ENCODE measurements at regions not wholly inside any gene's neighbourhood (a gene's known extent, or its start where the extent isn't known, plus 50 kb on each side); places are given as distances from the start of the nearest gene placed in this dataset.
"Not testable (repeated sequence)": the region's sequence is repeated elsewhere in the genome, so short reads cannot be mapped to it uniquely, and the experiment has no call there.

DNA sequence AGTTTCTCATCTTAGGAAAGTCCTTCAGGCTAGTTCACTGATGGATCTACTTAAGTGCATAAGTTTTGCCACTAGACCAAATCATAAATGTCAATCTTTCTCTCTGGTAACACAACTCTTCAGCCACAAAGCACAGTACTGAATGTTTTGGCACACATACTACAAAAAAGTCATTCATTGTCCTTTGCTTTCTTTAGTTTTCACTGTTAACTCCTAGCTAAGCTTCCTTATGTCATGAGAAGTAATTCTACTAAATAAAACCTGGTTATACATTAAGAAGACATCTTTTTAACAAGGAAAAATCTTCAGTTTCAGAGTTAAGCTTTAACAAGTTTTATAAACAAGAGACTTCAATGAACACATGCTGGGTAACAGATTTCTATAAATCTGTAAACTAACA is 379.2 kb upstream of the NFIA start:
- no peak for DNase-seq

- no peak for DNase-seq
These were observed 383.0 kb upstream of the NFIA start for GRCh38 chr1:60699325-60699724.

- DNase-seq = no peak
These were observed 385.0 kb upstream of the NFIA start for GRCh38 chr1:60697204-60697994.

DNA sequence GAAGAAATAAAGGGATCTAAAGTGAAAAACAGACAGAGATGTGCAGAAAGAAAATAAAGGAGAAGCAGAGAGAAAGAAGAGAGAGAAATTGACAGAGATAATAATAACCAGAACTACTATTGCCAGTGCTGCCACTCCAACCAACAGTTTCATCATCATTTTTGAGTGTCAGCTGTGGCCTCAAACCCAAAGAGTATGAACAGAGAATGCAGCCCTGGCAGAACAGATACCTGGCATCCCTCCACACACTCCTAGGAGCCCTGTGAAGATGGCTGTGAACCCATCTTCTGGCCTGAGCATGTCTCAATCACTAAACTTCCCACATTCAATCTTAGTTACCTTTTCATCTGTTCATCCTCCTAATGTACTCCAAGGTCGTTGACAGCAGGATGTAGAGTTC is 385.8 kb upstream of the NFIA start:
- no peak for DNase-seq

GRCh38 chr1:60695716-60696171 is 386.6 kb upstream of the NFIA start:
- DNase-seq = no peak

DNA sequence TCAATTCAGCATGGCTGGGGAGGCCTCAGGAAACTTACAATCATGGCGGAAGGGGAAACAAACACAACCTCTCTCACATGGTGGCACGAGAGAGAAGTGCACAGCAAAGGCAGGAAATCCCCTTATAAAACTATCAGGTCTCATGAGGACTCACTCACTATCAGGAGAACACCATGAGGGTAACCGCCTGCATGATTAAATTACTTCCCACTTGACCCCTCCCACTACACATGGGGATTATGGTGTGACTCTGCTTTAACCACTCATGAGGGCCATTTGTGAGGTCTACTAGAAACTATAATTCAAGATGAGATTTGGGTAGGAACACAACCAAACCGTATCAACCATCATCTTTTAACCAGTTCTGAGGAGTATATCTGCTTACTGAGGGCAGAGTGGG is 387.4 kb upstream of the NFIA start:
- DNase-seq = no peak

GRCh38 chr1:60692031-60692430 is 390.3 kb upstream of the NFIA start:
- DNase-seq = no peak

- DNase-seq = not testable (repeated sequence)
These were observed 394.1 kb upstream of the NFIA start for GRCh38 chr1:60688221-60688620.

DNA sequence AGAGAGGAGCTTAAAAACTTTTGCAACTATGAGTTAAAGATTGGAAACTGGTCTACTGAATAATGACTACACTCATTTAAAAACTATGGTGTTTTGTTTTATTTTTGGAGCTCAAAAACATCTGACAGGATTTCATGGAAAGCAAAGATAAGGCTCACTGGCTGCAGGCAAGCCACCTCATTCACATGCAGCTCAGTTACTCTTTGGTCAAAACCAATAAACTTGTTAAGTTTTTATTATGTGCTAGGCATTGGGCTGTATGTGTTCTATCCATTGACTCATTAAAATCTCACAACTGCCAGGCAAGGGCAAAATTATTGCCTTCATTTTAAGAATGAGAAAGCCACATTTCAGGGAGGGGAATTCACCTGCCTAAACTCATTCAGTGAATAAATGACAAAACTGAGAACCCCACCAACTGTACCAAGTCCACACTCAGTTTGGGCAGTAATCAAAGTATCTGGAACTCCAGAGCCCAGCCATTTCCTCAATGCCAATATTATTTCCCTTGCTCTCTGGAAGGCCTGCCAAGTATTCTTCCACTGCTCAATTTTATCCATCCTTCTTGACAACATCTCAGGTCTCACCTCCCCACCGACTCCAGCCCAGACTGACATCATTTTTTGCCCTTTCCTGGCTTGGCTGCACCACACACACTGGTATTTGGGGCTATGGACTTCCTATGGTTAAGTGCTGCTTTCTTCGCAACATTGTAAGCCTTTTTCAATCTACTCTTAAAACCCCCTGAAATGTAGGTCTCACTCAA is 401.1 kb upstream of the NFIA start:
- no peak for DNase-seq

DNA sequence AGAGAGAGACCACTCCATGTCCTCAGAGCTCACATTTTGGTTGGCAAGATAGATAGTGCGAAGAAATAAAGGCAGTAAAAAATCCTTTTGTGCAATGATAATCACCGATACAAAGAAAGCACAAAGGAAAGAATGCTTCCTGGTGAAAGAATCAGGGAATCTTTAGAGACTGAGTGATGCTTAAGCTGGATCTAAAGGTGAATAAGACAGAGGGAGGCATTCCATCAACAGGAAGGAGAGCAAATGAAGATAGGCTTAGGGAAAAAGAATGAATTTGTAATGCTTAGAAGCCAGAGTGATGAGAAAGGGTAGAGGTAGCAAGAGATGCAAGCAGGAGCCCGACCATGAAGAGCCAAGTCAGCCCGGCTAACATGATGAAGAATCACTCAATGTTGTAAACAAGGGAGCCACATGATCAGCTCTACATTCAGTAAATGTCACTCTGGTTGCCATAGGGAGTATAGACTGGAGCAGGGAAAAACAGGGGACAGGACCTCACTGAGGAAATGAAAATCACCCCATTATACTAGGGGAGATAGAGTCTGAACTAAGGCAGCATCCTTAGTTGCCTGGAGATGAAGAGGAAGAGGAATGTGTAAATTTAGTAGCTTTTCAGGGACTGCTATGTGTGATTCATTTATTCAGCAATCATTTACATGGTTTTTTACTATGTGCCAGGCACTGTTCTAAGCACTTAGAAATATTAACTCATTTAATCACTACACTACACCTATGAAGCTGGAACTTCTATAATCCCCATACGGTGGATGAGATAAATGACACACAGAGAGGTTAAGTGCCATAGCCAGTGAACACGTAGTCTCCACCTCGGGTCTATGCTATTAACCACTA is 402.6 kb upstream of the NFIA start:
- no peak for DNase-seq

DNA sequence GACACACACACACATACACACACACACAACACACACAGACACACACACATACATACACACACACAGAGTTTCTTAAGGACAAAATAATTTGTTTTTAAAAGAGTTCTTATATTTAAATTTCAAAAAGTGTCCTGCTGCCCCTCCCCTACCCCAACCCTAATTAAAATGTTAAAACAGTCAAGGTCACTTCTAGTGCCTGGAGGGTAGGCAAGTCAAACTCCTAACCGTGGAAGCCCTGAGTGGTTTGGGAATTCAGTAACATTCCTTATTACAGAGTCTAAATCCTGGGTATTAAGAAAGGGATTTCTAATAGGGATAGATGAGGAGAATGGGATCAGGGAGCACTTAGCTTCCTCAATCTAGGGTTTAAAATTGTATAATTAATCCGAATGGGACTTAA is 403.6 kb upstream of the NFIA start:
- no peak for DNase-seq

DNA sequence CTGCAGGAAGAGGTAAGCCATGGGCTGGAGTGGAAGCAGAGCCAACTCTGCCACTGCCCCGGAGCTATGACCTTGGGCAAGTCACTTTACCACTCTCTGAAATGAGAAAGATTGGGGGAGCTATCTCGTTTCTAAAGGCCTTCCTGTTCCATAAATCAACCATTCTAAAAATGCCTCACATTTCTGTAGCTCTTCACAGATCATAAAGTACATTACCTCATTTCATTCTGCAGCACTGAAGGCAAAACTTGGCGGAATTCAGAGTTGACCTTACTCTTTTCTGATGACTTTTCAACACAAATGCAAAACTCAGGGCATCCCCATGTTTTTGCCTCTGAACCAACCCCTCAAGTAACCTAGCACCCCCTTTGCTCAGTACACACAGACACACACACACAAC is 404.0 kb upstream of the NFIA start:
- DNase-seq = no peak

DNA sequence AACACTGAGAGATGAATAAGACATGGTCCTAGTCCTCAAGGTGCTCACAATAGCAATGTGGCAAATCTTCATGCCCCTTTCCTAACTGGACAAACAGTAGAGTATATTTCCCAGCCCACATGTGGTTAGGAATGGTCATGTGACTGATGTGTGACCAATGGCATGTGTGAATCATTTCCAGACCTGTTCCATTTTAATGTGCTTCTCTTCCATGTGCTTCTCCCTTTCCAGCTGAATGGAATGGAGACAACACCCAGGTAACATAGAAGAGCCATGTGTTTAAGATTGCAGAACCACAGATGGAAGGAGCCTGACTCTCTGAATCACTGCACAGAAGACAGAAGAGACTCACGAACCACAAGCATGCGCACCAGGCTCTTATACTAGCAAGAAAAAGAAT is 409.9 kb upstream of the NFIA start:
- DNase-seq = no peak

- no peak for DNase-seq
These were observed 412.1 kb upstream of the NFIA start for GRCh38 chr1:60670302-60670701.

GRCh38 chr1:60668585-60668984 is 413.8 kb upstream of the NFIA start:
- DNase-seq = no peak

GRCh38 chr1:60665311-60665710 is 417.1 kb upstream of the NFIA start:
- DNase-seq = no peak

GRCh38 chr1:60664086-60664625 is 418.2 kb upstream of the NFIA start:
- DNase-seq = no peak

GRCh38 chr1:60662486-60663044 is 419.8 kb upstream of the NFIA start:
- no peak for DNase-seq

DNA sequence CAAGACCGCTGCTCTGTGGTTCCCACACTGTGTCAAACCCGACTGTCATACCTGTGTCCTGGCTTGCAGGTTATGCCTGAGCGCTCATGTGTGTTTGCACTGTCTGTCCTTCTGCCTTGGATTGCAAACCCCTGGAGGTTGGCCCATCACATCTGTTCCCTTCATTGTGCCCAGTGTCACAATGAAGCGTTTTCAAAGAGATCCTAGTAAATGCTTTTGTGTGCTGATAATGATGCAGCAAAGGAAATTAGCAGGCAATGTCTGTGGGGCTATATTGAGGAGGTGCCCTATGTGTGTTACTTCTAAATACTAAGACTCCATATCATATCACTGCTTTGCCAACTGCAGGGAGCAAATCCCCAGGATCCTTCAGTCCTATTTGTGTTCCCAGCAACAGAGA is 424.4 kb upstream of the NFIA start:
- no peak for DNase-seq

GRCh38 chr1:60655679-60656355 is 426.5 kb upstream of the NFIA start:
- no peak for DNase-seq

DNA sequence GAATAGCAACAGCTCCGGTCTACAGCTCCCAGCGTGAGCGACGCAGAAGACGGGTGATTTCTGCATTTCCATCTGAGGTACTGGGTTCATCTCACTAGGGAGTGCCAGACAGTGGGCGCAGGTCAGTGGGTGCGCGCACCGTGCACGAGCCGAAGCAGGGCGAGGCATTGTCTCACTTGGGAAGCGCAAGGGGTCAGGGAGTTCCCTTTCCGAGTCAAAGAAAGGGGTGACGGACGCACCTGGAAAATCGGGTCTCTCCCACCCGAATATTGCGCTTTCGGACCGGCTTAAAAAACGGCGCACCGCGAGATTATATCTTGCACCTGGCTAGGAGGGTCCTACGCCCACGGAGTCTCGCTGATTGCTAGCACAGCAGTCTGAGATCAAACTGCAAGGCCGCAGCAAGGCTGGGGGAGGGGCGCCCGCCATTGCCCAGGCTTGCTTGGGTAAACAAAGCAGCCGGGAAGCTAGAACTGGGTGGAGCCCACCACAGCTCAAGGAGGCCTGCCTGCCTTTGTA is 442.3 kb upstream of the NFIA start:
- DNase-seq = not testable (repeated sequence)

- DNase-seq = no peak
These were observed 443.1 kb upstream of the NFIA start for GRCh38 chr1:60639287-60639686.
